ENCODE measurements at regions not wholly inside any gene's neighbourhood (a gene's known extent, or its start where the extent isn't known, plus 50 kb on each side); places are given as distances from the start of the nearest gene placed in this dataset.

DNA sequence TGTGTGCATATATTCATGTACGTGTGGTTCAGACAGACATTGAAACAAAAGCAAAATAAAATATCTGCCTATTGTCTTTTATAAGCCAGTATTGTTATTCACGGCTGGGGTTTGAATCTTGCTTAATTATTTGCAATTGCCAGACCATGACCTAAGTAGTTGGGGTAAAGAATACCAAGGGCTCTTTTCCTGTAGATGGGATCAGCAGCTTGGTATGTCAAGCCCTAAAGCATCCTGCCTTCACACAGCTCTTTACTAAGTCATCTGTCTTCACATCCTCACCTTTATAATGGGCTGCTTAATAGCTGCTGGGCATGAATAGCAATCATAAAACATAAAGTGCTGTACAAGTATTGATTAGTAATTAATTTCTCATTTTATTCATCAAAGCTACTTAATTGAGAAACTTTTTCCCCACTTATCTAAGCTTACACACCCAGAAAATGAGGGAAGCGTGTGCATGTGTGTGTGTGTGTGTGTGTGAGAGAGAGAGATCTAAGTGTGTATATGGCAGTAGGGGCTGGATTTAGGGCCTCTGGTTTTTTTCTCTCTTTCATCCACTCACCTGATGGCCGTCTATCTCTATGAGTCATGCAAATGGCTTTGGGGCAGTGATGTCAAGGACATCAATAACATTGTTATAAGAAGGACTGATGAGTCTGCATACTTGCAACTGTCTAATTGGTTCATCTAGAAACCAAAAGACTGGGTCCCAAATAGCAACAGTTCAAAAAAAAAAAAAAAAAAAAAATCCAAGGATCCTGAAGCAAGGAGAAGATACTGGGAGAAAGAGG, 244.1 kb upstream of the TNP1 start:
- DNase-seq (ENCODE audit: low read depth in 1 of 2, low spot score in 1 of 2) = no peak

DNA sequence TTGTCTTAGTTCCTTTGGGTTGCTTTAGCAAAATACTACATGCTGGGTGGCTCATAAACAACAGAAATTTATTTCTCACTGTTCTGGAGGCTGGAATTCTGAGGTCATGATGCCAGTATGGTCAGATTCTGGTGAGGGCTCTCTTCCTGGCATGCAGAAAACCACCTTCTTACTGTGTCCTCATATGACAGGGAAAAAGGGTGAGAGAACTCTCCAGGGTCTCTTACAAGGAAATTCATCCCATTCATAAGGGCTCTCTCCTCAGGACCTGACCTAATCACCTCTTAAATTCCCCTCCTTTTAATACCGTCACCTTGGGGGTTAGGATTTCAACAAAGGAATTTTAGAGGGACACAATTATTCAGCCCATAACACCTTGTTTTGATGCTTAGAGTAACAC, 243.1 kb upstream of the TNP1 start:
- DNase-seq (ENCODE audit: low read depth in 1 of 2, low spot score in 1 of 2) = no peak

DNA sequence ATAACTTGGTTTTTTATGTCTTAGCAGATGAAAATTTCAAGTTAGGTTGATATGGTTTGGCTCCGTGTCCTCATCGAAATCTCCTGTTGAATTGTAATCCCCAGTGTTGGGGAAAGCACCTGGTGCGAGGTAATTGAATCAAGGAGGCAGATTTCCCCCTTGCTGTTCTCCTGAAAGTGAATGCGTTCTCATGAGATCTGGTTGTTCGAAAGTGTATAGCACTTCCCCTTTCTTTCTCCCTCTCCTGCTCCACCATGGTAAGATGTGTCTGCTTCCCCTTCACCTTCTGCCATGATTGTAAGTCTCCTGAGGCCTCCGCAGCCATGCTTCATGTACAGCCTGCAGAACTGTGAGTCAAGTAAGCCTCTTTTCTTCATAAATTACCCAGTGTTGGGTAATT, 242.1 kb upstream of the TNP1 start:
- no peak for DNase-seq (ENCODE audit: low read depth in 1 of 2, low spot score in 1 of 2)

DNA sequence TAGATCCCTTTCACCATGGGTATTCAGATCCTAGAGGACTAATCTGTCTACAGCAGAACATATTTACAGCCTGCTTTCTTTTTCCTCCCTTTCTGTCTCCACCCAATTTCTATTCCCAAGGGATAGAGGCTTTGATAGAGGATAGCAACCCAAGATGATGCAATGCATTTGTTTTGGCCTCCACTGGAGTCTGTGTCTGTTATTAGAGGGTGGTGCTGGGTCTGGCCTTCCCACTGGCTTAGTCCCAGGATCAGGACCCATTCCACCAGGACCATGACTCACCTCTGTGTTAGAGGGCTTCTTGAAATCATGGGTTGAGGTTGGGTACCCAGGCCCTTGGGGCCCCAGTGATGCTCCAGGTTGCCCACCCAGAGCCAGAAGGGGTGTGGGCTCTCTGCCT, 239.7 kb upstream of the TNP1 start:
- no peak for DNase-seq (ENCODE audit: low read depth in 1 of 2, low spot score in 1 of 2)

DNA sequence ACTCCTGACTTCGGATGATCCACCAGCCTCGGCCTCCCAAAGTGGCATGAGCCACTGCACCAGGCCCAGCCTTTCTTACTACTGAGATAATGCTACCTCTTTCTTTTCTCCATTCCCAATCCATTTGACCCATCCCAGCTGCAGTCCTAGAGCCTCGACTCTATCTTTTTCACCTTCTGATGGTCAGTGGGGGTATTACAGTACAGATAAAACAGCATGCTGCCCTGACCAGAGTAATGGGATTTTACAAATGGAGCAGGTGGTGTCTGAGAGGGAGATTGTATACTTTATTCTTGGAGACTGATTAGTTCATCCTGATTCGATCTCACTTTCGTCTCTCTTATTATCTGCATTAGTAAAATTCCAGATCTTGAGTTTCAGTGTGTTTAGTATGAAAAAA, 238.6 kb upstream of the TNP1 start:
- no peak for DNase-seq (ENCODE audit: low read depth in 1 of 2, low spot score in 1 of 2)

DNA sequence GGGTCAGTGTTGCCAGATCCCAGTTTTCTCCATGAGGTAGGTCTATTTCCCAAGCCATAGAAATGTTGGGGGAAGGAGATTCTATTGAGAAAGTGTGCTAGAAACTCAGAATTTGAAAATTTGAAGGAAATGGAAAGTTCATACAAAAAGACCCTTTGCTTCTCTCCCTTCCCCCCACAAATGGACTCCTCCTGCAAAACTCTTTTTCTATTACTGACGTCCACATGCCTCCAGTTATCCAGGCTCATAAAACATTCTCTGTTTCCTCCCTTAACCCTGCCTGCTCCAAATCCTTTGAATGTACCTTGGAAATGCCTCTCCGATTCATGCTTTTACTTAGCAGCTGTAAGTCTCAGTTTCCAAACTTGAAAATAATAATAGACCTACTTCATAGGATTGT, 237.5 kb upstream of the TNP1 start:
- DNase-seq (ENCODE audit: low read depth in 1 of 2, low spot score in 1 of 2) = no peak

DNA sequence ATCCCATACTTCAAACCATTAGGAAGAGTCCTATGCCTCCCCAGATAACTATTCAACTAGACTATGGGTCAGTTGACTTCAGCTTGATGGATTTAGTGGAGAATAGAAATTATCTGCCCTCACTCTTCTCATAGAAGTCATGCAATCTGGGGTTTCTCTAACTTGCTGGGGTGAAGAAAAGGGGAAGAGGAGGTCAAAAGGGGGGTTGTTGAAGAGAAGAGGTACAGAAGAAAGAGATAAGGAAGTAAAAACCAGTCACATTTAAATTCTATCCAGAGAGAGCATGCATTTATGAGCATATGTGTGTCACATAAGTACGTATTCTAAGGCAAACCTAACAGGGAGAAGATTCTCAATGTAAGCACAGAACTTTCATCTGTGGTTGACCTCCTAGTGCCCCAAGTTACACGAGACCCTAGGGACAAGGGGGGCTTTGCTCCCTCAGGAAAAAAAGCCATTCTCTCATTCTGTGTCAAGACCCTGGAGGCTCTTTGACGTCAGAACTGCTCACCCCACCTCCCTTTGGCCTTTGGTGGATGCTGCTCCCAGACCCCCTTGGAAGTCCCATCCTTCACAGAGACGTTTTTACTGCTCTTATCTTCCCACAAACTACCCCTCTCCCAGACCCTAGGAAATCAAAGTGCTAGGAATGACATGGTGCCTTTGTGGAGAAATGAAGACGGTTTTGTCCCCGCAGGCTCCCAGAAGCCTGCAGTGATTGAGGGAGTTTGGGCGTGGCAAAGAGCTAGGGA, 236.8 kb upstream of the TNP1 start:
- no peak for DNase-seq (ENCODE audit: low read depth in 1 of 2, low spot score in 1 of 2)

DNA sequence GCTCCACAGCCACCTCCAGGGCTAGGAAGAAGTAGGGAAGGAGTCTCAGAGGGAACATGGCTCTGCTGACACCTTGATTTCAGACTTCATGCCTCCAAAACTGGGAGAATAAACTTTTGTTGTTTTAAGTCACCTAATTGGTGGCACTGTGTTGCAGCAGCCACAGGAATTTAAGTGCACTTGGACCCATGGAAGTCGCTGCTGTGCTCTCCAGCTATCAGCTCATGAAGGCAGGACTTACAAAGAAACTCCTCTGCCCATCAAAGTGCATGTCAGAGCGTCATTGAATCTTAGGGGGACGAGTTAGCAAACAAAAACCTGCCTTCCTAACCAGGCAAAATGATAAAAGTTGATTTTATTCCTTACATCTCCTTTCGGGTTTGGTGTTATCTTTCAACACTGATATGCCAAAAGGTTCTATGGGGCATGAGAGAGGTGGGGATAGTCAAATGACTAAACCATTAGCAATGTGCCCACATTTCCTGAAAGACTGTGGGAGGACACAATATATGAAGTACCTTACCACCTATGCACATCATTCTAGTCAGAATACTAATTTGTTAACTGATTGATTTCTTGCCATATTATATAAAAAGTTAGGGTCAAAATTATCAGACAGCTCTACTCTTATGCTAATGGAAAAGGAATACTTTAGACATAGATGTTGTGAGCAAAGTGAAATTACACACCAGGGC, 235.8 kb upstream of the TNP1 start:
- no peak for DNase-seq (ENCODE audit: low read depth in 1 of 2, low spot score in 1 of 2)

DNA sequence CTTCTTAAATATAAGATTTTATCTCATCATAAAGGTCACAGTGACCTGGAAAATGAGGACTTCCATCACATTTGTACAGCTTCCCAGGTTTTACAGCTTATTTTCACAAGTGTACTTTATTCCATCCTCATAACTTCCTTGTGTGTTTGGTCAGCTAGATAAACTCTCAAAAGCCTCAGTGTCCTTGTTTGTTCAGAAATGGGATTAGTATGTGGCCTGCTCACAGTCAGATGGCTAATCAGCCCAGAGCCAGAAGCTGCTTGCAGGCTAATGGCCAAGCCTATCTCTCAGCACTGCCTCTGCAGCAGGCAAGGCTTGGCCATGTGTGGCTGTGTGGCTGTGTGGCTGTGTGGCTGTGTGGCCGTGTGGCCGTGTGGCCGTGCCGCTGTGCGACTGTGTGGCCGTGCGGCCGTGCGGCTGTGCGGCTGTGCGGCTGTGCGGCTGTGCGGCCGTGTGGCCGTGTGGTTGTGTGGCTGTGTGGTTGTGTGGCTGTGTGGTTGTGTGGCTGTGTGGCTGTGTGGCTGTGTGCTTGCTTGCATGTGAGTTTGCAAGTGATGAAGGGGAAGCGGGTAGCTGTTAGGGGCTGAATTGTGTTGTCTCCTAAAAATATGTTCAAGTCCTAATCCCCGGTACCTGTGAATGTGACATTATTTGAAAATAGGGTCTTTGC, 233.0 kb upstream of the TNP1 start:
- no peak for DNase-seq (ENCODE audit: low read depth in 1 of 2, low spot score in 1 of 2)

DNA sequence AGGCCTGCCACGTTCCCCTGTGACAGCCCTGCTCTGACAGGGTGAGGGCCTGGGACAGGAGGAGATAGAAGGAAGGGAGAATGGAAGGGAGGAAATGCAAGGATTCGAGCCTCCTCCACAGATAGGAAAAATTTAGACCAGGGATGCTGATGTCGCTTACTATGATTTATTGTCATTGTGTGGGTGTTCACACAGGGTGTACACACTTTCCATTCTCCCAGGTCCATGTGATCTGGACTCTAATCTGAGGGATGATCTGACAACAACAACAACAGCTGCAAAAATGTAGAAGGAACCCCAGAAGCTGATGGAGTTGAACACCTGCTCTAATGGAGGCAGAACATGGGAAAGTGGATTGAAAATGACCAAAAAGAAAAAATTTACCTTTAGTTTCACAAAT, 231.7 kb upstream of the TNP1 start:
- no peak for DNase-seq (ENCODE audit: low read depth in 1 of 2, low spot score in 1 of 2)

DNA sequence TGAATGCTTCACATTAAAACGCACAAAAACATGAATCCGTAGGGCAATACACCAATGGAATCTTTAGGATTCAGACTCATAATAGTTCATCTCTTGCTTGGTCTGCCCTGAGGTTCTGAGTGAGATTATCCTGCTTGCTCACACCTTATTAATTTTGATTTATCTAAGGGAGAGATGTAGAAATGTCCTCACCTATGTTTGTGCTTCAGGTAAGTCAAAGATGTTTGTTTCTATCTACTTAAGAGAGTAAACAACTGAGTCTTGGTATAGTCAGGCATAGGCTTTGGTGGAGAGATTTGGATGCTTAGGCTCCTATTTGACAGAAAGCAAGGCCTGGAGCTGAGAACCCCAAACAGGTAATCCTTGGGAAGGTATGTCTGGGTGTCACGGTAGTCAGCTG, 231.0 kb upstream of the TNP1 start:
- DNase-seq (ENCODE audit: low read depth in 1 of 2, low spot score in 1 of 2) = no peak

DNA sequence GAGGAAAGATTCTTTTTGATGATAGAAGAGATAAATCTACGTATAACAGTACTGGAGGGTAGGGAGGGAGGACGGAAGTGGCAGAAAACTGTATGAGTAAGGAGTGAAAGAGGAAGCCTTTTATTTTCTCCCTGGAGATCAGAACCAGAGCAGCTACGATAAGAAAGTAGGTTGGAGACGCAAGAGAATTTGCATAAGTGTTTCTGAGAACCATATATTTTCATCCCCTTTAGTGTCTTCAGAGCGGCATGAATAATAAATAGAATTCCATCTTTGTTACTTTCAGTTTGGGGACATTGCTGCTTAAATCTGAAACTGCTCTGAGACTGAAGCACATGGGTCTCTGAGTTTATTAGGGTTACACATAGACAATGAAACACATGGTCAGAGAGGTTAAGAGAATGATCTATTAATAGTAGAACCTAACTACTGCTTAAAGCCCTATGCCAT, 230.2 kb upstream of the TNP1 start:
- DNase-seq (ENCODE audit: low read depth in 1 of 2, low spot score in 1 of 2) = no peak

DNA sequence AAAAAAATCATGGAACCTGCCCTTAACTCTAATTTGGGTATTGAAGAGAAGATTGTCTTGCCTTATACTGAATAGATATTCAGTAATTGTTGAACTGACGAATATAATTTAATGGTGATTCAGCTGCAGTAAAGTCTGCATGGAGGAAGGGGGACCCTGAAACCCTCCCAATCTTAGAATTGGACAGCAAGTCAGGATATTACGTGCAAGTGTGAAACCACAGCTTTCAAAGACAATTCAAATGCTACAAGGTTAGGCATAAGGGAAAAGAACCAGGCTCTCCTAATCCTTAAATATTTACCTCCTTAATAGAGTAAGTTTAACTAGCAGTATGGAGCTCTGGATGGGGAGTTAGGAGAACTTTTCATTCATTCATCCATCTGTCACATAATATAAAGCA, 226.9 kb upstream of the TNP1 start:
- no peak for DNase-seq (ENCODE audit: low read depth in 1 of 2, low spot score in 1 of 2)

DNA sequence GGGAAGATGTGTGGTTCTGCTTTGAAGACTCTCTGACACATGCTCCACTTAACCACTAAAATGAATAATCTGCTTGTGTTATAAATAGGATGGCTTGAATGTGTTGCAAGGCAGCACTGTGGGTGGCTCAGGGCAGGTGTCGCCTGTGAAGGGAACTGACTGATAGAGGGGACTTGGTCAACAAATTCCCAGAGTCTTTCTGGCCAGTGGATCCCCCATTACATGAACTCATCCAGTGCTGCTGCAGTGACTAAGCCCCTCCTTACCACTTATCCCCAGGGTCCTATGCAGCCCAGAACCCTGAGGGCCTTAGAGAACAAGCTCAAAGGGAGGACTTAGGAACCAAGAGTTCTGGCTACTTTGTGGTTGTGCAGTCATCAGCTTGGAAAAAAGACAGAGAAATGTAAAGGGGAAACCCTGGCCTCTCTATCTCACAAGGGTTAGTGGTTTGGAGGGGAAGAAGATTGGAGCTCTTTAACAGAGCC, 226.2 kb upstream of the TNP1 start:
- no peak for DNase-seq (ENCODE audit: low read depth in 1 of 2, low spot score in 1 of 2)

DNA sequence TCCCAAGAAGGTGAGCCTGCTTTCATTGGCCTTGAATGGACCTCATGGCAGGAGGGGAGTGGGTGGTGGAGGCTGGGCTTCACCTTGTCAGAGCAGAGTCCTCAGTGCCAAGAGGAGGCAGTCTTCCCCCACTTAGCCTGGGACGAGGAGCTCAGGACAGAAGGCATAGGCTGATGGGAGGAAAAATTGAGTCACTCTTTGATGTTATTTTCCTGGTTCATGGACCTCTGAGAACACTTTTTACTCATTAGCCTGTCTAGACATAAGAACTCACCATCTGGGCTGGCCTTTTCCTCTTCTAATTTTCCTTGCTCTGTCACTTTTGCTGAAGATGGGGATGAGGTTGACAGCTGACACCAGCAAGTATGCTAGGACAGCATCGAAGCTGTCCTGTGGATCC, 225.7 kb upstream of the TNP1 start:
- no peak for DNase-seq (ENCODE audit: low read depth in 1 of 2, low spot score in 1 of 2)

DNA sequence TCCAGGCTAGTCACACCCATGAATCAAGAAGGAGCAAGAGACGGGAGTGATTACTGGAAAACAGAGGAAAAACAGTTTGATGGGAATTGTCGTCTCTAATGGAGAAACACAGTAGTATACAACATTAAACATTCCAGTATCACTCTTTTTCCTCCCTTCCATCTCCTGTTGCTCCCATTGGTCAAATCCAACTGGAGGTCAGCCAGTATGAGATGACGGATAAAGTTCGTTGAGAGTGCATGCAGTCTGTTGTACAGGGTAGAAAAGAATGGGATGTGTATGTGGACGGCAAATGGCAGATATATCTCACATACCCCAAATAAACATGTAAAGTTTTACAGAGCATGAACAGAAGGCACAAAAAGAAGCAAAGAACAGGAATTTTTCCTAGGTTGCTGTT, 221.9 kb upstream of the TNP1 start:
- no peak for DNase-seq (ENCODE audit: low read depth in 1 of 2, low spot score in 1 of 2)

DNA sequence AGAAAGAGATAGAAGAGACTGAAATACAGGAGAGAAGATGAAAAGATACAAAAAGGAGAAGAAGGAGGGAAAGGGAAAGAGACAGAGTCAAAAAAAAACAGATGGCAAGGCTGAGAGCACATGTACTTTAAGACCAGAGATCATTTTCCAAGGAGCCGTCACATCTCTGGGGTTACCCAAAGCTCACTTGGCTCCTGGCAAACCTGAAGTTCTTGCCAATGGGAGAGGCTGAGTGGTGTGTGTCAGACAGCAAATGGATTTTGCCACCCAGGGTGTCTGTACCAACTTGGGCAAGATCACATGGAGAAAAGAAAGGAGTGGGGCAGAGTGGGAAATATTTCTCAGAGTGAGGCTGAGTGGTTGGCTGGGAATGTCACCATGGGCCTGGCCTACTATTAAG, 219.3 kb upstream of the TNP1 start:
- DNase-seq (ENCODE audit: low read depth in 1 of 2, low spot score in 1 of 2) = no peak

DNA sequence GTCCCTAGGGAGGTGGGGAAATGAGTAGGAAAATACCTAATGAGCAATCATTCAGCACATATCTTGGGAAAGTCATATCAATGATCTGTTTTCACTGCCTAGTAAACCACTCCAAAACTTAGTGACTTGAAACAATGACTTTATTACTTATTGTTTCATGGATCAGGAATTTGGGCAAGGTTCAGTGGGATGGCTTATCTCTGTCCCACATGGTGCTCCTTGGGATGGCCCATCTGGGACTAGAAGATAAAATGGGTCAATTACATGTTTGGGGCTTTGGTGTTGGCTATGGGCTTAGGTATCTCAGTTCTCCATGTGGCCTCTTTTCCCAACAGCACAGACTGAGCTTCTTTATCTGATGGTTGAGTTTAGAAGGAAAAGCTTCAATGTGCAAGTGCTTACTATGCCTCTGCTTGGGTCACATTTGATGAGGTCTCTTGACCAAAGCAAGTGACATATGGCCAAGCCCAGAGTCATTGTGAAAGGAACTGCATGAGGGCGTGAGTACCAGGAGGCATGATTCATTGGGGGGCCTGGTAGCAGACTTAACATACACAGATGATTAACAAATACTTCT, 218.1 kb upstream of the TNP1 start:
- DNase-seq (ENCODE audit: low read depth in 1 of 2, low spot score in 1 of 2) = no peak

DNA sequence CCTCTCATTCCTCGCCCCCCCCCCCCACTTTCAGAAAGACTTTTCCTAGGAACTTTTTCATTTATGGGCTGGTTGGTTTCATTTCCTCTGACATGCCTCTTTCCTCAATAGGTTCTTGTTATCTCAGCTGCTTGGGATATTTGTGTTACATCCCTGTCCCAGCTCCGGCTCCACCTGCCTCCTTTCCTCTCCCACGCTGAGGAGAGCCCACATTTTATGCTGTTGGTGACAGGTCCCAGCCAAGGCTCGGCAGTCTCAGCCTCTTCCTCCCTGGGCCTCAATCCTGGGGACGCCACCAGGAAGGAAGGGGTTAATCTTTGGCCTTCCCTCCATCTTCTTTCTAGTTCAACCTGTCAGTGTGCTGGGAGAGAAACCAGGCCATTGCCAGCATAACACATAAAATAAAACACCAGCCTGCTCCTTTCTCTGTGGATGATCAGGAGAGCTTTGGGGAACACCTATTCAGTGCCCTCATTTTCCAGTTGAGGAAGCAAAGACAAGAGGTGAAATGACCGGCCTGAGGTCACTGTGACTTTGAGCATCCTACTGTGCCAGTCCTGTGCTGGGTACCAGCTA, 216.9 kb upstream of the TNP1 start:
- no peak for DNase-seq (ENCODE audit: low read depth in 1 of 2, low spot score in 1 of 2)

DNA sequence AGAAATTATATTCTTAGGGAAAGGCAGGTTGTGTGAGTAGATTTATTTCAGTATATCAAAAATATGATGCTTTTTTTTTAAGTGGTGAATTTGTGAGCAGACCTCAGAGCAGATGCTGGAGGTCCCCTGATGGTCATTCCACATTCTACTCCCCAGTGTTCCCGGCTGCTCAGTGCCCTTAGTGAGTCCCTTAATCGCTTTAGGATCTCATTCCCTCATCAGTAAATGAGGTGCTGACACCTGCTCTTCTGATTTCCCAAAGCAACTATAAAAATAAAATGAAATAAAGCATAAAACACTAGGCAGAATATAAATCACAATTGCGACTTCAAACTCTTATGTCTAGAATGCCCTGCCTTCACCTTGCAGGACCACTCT, 216.2 kb upstream of the TNP1 start:
- DNase-seq (ENCODE audit: low read depth in 1 of 2, low spot score in 1 of 2) = no peak

All from activated T-helper 1 cell treated with anti-CD3 and anti-CD28 coated beads, Interleukin-2, amount 50 U/mL, for 16 hours (primary cell).